ENCODE measurements at regions not wholly inside any gene's neighbourhood (a gene's known extent, or its start where the extent isn't known, plus 50 kb on each side); places are given as distances from the start of the nearest gene placed in this dataset.

DNA sequence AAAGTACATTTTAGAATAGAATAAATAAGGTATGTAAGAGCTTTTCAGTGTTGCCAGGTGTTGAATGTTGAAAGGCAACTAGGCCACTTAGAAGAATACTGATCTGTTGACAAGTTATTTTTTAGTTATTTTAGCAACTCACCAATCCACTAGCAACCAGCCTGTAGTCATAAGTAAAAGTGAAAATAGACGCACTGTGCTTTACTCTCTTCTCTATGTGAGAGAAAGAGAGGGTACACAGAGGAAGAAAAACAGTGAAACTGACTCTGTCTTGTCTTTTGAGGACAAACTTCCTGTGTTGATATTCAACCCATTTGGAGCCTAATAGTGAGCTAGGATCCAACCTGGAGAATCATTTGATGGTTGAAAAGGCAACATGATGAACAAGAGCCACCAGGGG is 327.1 kb upstream of the GOLIM4 start:
- no peak for DNase-seq (ENCODE audit: low read depth in 3 of 3, low spot score in 2 of 3)

DNA sequence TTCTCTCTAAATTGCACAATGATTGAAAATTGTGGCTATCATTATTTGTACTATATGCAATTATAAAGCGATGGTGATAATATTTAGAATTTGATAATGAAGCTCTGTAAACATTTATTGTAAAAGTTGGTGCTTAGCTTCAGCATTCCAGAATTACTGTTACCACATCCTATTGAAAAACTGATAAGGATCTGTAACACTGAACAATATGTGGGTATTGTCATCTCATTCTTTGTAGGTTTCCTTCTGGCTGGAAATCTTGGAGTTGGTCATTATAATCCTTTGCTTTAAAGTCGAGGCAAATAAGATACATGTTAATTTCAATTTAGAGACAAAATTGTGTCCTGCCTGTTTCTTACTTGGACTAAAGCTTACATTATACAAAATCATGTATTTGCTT is 323.4 kb upstream of the GOLIM4 start:
- no peak for DNase-seq (ENCODE audit: low read depth in 3 of 3, low spot score in 2 of 3)

GRCh38 chr3:168417016-168417415 is 321.3 kb upstream of the GOLIM4 start:
- no peak for DNase-seq (ENCODE audit: low read depth in 3 of 3, low spot score in 2 of 3)

DNA sequence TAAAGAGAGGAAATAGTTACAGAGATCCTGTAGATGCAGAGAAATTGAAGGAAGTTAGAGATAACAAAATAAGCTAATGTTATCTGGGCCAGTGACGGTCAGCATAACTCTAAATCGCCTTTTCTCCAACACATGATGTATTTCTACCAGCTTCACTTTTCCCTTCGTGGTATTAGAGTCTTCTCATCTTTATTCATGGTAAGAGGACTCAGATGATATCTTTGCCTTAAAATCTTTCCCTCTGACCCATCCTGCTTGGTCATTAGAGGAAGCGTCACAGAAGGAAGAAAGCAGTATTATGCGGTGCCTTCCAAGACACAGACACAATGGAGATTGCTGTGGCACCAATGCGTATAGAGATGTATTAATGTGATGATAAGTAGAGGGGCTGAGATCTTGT is 320.7 kb upstream of the GOLIM4 start:
- no peak for DNase-seq (ENCODE audit: low read depth in 3 of 3, low spot score in 2 of 3)

DNA sequence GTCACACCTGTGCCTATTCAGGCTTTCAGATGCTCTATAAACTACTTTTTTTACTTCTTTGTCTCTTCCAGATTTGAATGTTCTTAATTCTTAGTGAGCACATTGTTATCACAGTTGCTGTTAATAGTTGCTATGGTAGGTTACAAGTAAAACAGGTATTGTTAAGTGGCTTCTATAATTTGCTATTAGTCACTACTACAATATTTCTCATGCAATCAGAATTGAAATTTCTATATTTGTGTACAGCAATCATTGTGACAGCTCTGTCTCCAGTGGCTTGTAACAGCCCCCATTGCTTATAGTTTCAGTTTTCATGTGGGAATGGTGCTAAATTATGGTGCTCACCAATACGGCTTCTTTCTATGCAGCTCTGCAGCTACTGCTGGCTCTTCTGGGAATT is 318.4 kb upstream of the GOLIM4 start:
- no peak for DNase-seq (ENCODE audit: low read depth in 3 of 3, low spot score in 2 of 3)

DNA sequence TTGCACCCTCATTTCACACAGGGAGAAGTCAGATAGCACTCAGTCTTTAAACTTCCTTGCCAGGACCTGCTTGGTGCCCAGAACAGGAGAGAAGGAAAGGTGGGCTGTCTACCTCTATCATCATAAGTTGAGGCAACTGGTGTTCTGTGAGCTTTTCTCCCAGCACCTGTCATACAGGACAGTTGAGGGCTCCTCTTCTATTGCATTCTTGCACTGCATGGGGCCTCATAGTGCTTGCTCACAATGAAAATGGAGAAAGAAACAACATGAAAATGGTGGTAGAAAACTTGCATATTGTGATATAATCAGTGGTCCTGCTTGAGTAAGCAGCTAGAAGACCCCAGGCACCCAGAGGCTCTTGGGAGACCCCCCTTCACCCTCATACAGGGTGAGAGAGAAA is 311.7 kb upstream of the GOLIM4 start:
- DNase-seq (ENCODE audit: low read depth in 3 of 3, low spot score in 2 of 3): no peak

DNA sequence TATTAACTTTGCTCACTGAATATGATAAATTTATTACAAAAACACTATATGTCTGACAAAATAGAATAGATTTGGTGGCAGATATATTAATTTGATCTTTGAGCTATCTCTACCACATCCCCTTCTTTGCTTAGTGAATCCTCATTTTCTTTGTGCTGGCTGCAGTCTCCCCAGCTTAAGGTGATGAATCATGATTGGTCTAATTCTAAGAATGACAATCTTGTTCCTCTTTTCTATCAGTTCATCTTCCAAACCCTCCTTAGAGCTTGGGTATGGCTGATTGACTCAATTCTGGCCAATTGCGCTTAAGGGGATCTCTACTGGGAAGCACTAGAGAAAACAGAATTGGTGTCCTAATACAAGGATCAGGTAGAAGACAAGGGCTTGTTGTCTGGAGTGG is 309.6 kb upstream of the GOLIM4 start:
- no peak for DNase-seq (ENCODE audit: low read depth in 3 of 3, low spot score in 2 of 3)

DNA sequence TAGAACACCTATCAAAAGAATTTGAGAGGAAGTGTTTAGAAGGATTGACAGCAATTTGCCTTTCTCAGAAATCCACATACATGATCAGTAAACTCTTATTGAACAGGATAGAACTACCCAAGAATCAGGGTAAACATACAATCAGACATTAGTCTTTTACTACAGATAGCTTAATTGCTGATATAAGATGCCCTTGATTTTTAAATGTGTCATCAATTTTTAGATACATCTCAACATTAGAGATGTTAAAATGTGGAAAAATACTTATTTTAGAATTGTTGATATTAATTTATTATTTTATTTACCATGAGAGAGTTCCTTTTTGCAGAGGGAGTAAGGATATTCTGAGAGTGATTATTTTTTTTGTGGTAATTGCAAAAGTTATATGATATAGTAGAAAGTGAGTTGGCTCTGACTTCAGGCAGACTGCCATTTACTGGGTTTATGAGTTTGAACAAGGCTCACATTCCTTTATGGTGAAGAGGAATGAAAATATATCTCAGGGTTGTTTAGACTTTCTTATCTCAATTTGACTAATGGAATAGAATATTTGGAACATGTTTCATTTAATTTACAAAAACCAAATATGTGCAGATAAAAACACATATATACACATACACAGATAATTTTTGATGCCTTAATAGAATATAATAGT is 302.8 kb upstream of the GOLIM4 start:
- no peak for DNase-seq (ENCODE audit: low read depth in 3 of 3, low spot score in 2 of 3)

GRCh38 chr3:168396861-168397260 is 301.1 kb upstream of the GOLIM4 start:
- no peak for DNase-seq (ENCODE audit: low read depth in 3 of 3, low spot score in 2 of 3)

DNA sequence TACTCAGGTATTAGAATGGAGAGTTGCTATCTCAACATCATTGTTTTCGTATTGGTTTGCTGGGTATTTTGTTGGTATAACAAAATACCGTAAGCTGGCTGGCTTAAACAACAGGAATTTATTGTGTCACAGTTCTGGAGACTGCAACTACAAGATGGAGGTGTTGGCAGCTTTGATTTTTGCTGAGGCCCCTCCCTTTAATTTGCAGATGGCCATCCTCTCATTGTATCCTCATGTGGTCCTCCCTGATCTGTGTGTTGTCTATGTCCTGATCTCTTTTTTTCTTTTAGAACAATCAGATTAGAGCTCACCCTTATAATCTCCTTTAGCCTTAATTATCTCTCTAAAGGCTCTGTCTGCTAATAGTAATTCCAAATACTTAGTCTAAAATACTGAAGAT is 299.8 kb upstream of the GOLIM4 start:
- no peak for DNase-seq (ENCODE audit: low read depth in 3 of 3, low spot score in 2 of 3)

DNA sequence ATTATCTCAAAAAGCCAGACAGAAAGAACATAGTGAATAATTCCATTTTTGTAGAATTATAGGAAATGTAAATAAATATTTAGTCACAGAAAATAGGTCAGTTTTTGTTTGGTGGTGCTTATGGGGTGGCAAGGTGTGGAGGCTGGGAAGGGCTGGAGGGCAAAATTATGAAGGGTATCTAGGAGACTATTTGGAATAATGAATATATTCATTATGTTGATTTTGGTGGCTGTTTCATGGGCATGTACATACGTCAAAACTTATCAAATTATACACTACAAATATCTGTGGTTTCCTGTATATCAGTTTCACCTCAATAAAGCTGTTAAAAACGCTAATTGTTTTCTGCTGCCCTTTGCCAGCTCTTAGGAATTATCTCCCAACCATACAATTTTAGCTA is 298.7 kb upstream of the GOLIM4 start:
- DNase-seq (ENCODE audit: low read depth in 3 of 3, low spot score in 2 of 3): no peak

DNA sequence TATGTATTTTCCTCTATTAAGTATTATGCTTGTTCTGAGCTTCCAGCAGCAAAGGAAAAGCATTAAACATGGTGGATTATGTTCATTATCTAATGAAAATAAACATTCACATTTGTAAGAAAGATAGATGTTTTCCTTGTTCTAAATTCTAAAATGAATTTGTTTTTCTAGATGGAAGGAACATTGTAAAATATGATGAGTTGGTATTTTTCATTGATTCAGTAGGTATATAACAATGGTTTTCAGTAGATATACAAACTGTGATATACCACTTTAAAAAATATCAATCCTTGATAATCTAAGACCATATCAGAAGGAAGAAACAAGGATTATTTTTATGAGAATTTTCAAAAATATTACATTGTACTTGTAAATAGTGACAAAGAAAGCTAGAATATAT is 290.6 kb upstream of the GOLIM4 start:
- no peak for DNase-seq (ENCODE audit: low read depth in 3 of 3, low spot score in 2 of 3)

- DNase-seq (ENCODE audit: low read depth in 3 of 3, low spot score in 2 of 3): no peak
Measured at GRCh38 chr3:168384990-168385389, 289.3 kb upstream of the GOLIM4 start.

DNA sequence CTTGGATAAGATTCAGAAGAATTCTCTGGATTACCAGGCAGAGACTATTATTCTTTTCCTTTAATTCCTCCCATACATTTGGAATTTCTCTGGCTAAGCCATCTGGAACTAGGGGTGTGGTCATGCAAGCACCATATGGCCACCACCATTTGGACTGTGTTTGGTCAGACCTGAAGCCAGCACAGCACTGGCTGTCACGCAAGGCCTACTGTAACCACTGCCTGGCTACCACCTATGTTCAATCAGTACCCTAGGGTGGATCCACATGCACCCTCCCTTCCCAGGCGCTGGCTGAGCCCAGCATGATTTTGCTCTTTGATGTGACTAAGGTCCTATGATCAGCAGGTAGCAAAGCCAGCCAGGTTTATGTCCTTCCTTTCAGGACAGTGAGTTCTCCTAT is 287.8 kb upstream of the GOLIM4 start:
- no peak for DNase-seq (ENCODE audit: low read depth in 3 of 3, low spot score in 2 of 3)

- no peak for DNase-seq (ENCODE audit: low read depth in 3 of 3, low spot score in 2 of 3)
Measured at GRCh38 chr3:168371846-168372245, 276.1 kb upstream of the GOLIM4 start.

DNA sequence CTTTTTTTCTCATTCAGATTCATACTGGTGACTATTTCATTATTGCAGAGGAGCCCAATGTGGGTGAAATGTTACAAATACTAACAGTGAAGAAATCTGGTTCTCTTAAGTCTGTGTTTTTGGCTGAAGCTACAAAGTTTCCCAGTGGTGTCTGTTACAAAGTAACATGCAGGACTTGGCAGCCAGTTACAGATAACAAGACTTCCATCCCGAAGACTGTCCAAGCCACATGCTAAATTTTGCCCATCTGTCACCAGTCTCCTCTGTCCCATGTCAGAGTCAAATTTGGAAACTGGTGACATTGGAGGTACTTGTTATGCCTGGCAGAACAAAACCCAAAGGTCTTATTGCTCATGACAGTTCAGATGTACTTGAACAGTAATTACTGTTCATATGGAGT is 269.2 kb upstream of the GOLIM4 start:
- no peak for DNase-seq (ENCODE audit: low read depth in 3 of 3, low spot score in 2 of 3)

GRCh38 chr3:168362661-168363247 is 267.0 kb upstream of the GOLIM4 start:
- no peak for DNase-seq (ENCODE audit: low read depth in 3 of 3, low spot score in 2 of 3)

DNA sequence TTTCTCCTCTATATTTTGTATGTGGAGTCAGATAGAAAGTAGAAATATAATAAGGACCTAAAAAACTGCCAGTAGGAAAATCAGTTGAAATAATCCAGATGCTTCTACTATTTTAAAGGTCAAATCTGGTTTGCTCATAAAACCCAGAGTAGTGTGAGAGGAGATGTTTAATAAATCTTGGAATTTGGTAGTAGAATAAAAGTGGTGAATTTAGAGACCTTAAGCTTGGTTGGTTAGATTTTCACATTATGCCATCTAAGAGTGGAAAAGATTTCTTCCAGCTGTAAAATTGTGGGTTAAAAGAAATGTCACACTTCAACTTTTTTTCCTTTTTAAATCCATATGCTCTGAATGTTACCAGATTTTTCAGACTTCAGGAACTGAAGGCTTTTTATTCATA is 266.4 kb upstream of the GOLIM4 start:
- no peak for DNase-seq (ENCODE audit: low read depth in 3 of 3, low spot score in 2 of 3)

DNA sequence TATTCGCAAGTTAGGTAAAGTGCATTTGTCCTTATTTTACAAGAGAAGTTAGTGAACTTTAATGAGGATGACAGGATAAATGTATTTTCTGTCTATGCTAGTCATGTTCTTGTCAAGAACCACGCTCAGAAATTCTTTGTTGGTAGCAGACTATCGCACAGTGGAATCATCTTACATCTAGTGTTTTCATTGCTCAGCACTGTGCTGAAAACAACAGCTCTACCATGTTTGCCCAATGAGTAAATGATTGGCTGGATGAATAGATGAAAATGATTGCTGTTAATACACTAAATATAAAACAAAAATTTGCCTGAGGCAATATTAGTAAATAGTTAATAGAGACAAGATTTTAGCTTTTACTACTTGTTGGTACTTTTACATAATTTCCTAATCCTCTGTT is 265.3 kb upstream of the GOLIM4 start:
- no peak for DNase-seq (ENCODE audit: low read depth in 3 of 3, low spot score in 2 of 3)

DNA sequence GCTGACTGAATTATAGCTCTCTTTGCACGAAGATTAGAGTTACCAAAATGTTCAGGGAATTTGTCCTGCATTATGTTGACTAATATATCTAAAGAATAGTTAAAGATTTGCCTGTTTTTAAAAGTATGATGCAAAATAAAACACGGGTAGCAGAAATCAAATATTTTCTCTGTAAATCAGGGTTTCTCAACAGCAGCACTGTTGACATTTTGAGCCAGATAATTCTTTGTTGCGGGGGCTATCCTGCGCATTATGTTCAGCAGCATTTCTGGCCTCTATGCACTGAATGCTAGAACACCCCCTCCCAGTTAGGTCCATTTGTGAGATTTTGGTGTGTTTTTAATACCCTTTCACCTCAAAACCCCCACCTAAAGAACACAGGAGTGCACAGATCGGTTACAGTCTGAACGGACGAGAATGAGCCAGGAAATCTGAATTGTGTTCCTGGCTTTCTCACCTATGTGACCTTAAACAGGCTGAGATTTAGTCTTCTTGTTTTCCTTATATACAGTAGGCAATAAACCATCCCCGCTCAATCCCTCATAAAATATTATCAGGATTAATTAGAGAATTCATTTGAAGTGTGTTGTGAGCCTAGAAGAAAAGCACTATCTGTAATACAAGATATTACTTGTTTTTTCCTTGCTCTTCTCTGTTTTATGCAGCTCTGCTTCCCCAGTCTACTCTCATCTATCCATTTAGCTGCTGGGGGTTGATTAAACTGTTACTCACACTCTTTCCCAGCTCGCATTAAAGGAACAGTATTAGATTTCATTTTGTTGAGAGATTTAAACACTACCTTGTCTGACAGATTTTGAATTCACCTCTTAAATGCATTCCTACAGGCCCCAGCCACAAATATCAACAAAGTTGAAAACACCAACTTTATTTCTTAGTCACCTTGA is 247.5 kb upstream of the GOLIM4 start:
- DNase-seq (ENCODE audit: low read depth in 3 of 3, low spot score in 2 of 3): no peak

GRCh38 chr3:168341956-168342936 is 246.5 kb upstream of the GOLIM4 start:
- DNase-seq (ENCODE audit: low read depth in 3 of 3, low spot score in 2 of 3): no peak
